AG09309 (cell line): ENCODE measurements at regions not wholly inside any gene's neighbourhood (a gene's known extent, or its start where the extent isn't known, plus 50 kb on each side); places are given as distances from the start of the nearest gene placed in this dataset.
A peak's percentile ranks its signal among the peaks of the same experiment; 100 is the strongest.

Experiments used
- DNase-seq: peaks from one replicate; pipeline ENCODE4 v3.0.0-alpha.2; 2010; ENCODE audit warnings: low read depth
- H3K4me3 ChIP-seq: 2 replicates; pipeline ENCODE4 v1.5.1; 2011; ENCODE audit warnings: mild to moderate bottlenecking, low read depth, low read length, moderate library complexity; ENCODE audit not compliant: control insufficient read depth
- TF ChIP-seq, protein P1 (sequence below): IDR thresholded peaks from 2 replicates; pipeline ENCODE4 v1.5.1; 2011; ENCODE audit warnings: mild to moderate bottlenecking, low read depth, low read length, inconsistent platforms; ENCODE audit not compliant: insufficient read depth, control insufficient read depth; ENCODE audit errors: missing control alignments

GRCh38 chr13:38530492-38530891 lies 156.4 kb upstream of the FREM2 start:
- H3K4me3 ChIP-seq: no peak overlapping the region
- peak; percentile 2 for DNase-seq
- TF ChIP-seq, protein P1, sequence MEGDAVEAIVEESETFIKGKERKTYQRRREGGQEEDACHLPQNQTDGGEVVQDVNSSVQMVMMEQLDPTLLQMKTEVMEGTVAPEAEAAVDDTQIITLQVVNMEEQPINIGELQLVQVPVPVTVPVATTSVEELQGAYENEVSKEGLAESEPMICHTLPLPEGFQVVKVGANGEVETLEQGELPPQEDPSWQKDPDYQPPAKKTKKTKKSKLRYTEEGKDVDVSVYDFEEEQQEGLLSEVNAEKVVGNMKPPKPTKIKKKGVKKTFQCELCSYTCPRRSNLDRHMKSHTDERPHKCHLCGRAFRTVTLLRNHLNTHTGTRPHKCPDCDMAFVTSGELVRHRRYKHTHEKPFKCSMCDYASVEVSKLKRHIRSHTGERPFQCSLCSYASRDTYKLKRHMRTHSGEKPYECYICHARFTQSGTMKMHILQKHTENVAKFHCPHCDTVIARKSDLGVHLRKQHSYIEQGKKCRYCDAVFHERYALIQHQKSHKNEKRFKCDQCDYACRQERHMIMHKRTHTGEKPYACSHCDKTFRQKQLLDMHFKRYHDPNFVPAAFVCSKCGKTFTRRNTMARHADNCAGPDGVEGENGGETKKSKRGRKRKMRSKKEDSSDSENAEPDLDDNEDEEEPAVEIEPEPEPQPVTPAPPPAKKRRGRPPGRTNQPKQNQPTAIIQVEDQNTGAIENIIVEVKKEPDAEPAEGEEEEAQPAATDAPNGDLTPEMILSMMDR: peak; percentile 18

GRCh38 chr13:38535261-38535660 lies 151.6 kb upstream of the FREM2 start:
- no peak overlapping the region for H3K4me3 ChIP-seq
- no peak for DNase-seq
- TF ChIP-seq, protein P1: no peak

DNA sequence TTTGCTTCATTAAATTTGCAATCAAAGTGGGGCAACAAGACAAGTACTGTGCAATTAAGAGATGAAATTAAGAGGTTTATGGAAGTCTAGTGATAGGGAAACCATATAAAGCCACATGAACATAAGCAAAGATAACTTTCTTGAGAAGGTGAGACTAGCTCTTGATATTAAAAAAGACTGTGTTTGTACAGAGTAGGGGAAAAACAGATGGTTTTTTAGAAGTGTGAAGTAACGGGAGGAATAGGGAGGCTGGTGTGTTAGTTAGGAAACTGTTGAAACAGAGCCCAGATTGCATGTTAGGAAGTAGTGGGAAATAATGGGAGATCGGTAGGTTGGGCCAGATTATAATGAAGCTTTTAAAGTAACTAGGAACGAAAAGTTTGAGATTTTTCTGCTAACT lies 149.8 kb upstream of the FREM2 start:
- H3K4me3 ChIP-seq: no peak overlapping the region
- TF ChIP-seq, protein P1: no peak
- no peak for DNase-seq

DNA sequence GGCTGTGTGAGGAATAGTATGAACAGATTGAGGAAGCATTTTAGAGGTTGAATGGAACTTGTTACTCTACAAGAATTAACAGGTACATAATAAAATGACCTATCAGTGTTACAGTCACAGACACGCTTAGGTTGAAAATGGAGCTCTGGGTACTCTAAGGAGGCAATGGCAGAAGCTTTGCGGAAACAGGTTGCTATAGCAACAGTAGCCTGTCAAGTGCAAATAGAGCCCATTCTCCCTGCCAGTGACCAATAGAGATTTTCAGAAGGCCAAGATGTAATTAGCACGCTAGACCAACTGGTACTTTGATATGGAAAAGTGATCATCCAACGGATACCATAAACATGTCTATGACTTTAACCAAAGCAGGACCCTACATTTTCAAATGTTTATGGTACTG lies 148.5 kb upstream of the FREM2 start:
- TF ChIP-seq, protein P1: no peak
- no peak for DNase-seq
- no peak overlapping the region for H3K4me3 ChIP-seq

GRCh38 chr13:38539632-38540031 lies 147.2 kb upstream of the FREM2 start:
- no peak for DNase-seq
- TF ChIP-seq, protein P1: no peak
- H3K4me3 ChIP-seq: no peak overlapping the region

GRCh38 chr13:38542601-38543000 lies 144.3 kb upstream of the FREM2 start:
- DNase-seq: no peak
- TF ChIP-seq, protein P1: no peak
- H3K4me3 ChIP-seq: no peak overlapping the region

GRCh38 chr13:38543561-38543960 lies 143.3 kb upstream of the FREM2 start:
- TF ChIP-seq, protein P1: no peak
- no peak overlapping the region for H3K4me3 ChIP-seq
- DNase-seq: no peak
